ENCODE measurements at regions not wholly inside any gene's neighbourhood (a gene's known extent, or its start where the extent isn't known, plus 50 kb on each side); places are given as distances from the start of the nearest gene placed in this dataset.

GRCh38 chr17:14845591-14846281, 419.4 kb downstream of the PMP22 start:
- DNase-seq (ENCODE audit: low spot score) (no peak), ATAC-seq (ENCODE audit: low FRiP score) (peak; percentile 48)
- TF ChIP-seq, protein P1, sequence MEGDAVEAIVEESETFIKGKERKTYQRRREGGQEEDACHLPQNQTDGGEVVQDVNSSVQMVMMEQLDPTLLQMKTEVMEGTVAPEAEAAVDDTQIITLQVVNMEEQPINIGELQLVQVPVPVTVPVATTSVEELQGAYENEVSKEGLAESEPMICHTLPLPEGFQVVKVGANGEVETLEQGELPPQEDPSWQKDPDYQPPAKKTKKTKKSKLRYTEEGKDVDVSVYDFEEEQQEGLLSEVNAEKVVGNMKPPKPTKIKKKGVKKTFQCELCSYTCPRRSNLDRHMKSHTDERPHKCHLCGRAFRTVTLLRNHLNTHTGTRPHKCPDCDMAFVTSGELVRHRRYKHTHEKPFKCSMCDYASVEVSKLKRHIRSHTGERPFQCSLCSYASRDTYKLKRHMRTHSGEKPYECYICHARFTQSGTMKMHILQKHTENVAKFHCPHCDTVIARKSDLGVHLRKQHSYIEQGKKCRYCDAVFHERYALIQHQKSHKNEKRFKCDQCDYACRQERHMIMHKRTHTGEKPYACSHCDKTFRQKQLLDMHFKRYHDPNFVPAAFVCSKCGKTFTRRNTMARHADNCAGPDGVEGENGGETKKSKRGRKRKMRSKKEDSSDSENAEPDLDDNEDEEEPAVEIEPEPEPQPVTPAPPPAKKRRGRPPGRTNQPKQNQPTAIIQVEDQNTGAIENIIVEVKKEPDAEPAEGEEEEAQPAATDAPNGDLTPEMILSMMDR (IDR thresholded peaks at IDR 0.05), result no peak

DNA sequence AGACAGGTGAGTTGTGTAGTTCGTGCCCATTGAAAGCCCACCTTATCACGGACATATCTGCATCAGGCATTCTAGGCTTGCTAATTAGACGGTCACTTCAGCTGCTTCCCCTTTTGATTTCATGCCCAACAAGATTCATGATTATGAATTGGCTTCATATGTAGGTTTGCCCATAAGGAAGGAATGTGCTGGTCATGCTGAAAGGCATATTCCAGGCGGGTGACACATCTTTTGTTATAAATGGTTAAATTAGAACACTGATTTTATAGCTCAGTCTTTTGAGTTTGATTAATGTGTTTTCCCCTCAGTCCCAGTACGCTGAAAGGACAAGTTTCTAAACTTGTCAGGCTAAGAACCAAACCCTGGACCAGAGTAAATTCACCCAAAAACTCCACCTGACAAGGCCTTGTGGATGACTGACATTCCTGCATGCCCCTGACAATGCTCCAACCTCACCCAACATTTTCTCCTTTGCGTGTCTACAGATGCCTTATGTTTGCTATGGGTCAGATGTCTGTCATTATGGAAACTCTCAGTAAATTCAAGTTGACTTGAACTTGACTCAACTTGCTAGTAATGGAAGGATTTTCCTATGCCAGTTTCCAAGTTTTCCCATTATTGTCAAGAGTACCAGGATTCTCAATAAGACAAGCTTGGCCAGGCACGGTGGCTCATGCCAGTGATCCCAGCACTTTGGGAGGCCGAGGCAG, 421.9 kb downstream of the PMP22 start:
- TF ChIP-seq, protein P1 (IDR thresholded peaks at IDR 0.05), result no peak
- DNase-seq (ENCODE audit: low spot score) (no peak), ATAC-seq (ENCODE audit: low FRiP score) (no peak)

DNA sequence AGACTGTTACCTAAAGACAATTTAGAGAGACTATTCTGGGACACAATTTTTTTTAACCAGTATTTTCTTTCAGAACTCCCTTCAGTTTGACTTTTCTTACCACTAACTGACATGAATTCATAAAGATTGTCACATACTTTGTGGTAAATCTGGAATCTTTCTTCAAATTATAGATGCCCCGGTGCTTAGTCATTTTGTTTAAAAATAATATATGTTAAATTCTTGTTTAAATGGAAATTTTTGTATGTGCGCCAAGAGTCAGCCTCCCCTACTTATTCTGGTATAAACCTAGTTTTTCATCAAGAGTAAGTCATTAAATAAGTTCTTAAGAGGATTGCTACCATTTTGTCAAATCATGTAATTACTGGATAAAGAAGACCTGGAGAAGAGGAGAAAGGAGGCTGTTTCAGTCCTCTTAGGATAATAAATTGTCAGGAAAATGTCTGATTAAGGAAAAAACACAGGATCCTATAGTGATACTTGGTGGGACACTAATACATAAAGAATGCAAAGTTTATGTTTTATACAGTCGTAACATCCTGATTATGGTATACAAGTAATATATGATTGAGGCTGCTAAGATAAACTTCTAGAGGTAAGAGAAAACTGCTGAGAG, 424.4 kb downstream of the PMP22 start:
- DNase-seq (ENCODE audit: low spot score) (no peak), ATAC-seq (ENCODE audit: low FRiP score) (no peak)
- TF ChIP-seq, protein P1 (IDR thresholded peaks at IDR 0.05), result no peak

DNA sequence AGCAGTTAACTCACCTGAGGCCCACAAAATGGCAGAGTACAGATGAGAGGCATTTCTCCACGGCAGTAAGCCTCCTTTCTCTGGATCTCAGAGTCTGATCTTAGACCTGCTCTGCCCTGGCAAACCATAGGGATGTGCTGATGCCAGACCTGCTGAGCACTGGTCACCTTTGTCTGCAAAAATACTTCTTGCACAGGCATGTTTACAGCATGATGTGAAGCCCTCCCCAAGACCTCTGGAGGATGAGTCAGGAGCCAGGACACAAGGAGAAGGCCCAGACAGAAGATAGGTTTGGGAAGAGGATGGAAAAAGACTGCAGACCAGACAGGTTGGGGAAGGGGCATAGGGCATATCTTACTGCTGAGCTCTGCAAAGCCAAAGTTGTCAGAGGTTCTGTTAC, 426.6 kb downstream of the PMP22 start:
- ATAC-seq (ENCODE audit: low FRiP score) (no peak), DNase-seq (ENCODE audit: low spot score) (no peak)
- TF ChIP-seq, protein P1 (IDR thresholded peaks at IDR 0.05), result no peak

- no peak for ATAC-seq (ENCODE audit: low FRiP score)
- DNase-seq (ENCODE audit: low spot score), result no peak
- TF ChIP-seq, protein P1 (IDR thresholded peaks at IDR 0.05), result no peak
Measured at GRCh38 chr17:14833201-14833785, 431.8 kb downstream of the PMP22 start.

DNA sequence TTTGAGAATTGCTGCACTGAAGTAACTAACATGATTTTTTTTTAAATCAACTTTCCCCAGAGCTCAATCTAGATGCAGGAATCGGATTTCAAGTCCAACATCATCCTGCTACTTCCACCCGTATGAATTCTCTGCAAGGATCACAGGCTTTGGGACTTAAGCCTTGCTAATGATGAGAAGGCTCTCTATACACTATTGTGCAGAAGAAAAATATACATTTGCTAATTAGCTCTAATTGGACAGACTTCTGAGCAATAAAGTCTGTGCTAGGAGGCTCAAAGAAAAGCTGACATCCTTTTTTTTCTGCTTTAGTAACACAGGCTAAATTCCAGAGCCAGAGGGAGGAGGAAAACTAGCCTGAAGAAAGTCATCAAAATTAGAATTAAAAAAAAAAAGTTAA, 433.6 kb downstream of the PMP22 start:
- TF ChIP-seq, protein P1 (IDR thresholded peaks at IDR 0.05), result no peak
- ATAC-seq (ENCODE audit: low FRiP score) (no peak), DNase-seq (ENCODE audit: low spot score) (no peak)

Measured in omental fat pad (tissue), 3 donors.